GM21515 (cell line): ENCODE measurements at regions not wholly inside any gene's neighbourhood (a gene's known extent, or its start where the extent isn't known, plus 50 kb on each side); places are given as distances from the start of the nearest gene placed in this dataset.

Source experiments
- ATAC-seq: cut with Tn5 transposase; IDR thresholded peaks from one replicate; pipeline ENCODE4 v1.9.1; 2021; ENCODE audit not compliant: unreplicated experiment

DNA sequence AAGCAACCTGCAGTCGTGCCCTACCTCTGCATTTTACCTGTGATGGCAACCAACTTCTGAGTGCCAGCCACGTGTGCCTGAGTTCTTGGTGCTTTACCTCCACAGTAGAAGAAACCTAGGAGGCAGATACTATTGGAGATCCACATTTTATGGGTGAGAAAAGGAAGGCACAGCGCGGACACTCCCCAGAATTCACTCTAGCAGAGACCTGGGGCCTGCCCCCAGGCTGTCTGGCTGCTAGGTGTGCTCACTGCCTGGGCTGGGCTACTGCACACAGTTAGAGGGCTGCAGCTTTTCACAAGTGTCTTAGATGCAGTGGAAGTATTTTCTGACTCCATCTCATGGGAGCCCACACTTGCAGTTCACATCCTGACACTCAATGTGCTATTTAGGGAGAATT lies 598.8 kb upstream of the ADAMTS16 start:
- no peak for ATAC-seq

GRCh38 chr5:4542145-4542778 lies 597.9 kb upstream of the ADAMTS16 start:
- ATAC-seq, result no peak

DNA sequence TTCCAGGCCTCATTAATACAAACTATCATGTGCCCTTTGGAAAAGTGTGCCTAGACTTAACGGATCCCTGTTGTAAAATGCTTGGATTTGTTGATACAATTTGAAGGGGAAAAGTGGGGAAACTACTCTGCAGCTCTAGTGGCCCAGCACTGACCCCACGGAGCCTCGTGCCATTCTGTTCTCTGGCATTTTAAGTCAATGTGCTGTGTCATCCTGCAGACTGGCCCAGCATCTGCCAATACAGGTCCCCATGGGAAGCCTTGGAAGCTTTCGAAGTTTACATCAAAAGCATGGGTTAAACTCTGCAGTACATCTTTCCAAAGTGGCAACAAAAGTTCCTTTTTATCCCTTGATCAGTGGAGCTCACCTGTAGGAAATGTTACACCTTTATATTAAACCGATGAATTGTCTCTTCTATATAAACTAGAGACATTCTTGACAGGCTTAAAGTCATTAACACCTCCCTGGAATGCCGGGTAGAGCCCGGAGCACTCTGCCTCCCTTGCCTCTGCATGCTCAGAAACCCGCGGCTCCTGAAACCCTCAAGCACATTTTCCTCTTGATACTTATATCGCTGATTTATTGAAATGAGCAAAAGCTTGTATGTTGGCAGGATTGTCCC lies 596.0 kb upstream of the ADAMTS16 start:
- ATAC-seq, result no peak

GRCh38 chr5:4547547-4547946 lies 592.6 kb upstream of the ADAMTS16 start:
- ATAC-seq, result no peak

GRCh38 chr5:4548341-4548740 lies 591.8 kb upstream of the ADAMTS16 start:
- no peak for ATAC-seq

DNA sequence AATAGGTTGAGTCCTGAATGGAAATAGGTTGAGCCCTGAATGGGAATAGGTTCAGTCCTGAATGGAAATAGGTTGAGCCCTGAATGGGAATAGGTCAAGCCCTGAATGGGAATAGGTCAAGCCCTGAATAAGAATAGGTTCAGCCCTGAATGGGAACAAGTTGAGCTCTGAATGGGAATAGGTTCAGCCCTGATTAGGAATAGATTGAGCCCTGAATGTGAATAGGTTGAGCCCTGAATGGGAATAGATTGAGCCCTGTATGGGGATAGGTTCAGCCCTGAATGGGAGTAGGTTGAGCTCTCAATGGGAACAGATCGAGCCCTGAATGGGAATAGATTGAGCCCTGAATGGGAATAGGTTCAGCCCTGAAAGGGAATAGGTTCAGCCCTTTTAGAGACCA lies 590.8 kb upstream of the ADAMTS16 start:
- ATAC-seq, result no peak

DNA sequence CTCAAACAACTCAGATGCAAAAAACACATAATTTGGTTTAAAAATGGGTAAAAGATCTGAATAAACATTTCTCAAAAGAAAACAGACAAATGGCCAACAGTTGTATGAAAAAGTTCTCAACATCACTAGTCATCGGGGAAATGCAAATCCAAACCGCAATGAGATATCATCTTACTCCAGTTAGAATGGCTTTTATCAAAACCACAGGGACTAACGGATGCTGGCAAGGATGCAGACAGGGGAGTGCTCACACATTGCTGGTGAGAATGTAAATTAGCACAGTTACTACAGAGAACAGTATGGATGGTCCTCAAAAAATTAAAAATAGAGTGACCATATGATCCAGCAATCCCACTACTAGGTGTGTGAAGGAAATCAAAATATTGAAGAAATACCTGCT lies 589.1 kb upstream of the ADAMTS16 start:
- no peak for ATAC-seq

- no peak for ATAC-seq
Measured at GRCh38 chr5:4553130-4553529, 587.0 kb upstream of the ADAMTS16 start.

DNA sequence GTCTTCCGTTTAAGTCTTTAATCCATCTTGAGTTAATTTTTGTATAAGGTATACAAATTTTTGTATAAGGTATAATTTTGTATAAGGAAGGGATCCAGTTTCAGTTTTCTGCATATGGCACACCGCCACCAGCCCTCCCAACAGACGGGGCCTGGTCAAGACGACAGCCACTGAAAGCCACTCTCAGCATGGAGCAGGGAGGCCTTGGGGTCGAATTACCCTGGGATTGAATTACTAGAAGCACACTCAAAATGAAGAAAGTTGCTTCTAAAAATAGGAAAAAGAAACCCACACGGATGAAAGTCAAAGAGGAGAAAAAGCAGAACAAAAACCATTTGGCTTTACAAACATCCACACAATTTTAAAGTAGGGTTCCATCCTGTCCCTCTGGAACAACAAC lies 586.2 kb upstream of the ADAMTS16 start:
- no peak for ATAC-seq

DNA sequence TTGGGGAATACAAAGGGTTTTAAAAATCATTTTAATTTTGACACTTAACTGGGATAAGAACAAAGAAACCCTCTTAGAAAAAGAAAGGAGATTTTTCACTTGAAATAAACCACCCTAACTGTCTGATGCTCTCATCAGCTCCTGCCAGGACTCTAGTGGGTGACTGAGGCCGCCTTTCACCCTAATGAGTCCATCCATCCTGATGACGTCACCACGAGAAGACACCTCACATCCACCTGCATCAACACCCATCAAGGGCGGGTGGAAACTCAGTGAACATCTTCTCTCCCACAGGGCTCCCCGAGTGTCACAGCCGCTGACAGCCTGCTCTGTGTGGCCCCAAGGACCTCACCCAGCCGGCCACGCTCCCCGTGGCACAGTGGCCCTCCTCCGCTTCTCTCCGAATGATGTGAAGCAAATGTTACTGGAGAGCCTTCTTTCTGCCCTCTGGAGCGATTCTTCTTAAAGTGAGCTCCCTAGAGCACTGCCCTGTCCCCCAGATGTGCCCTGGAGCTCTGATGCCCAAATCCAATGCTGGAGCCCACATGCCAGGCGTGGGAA lies 584.3 kb upstream of the ADAMTS16 start:
- ATAC-seq, result no peak

- no peak for ATAC-seq
Measured at GRCh38 chr5:4561403-4561802, 578.7 kb upstream of the ADAMTS16 start.

DNA sequence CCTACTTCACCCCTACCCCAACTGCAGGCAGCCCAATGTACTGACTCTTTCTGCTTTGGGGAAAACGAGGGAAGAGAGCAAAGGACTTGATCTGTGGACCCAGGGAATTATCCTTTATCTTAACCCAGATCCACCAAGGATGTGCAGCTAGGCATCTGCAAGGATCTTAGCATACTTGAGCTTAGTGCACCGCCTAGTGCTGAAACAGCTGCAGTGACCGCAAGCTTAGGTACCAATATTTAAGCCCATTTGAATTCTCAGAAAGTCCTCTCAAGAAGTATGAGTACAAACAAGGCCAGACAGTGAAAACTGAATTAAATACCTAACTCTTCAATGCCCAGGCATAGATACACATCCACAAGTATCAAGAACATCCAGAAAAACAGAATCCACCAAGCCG lies 576.7 kb upstream of the ADAMTS16 start:
- no peak for ATAC-seq

DNA sequence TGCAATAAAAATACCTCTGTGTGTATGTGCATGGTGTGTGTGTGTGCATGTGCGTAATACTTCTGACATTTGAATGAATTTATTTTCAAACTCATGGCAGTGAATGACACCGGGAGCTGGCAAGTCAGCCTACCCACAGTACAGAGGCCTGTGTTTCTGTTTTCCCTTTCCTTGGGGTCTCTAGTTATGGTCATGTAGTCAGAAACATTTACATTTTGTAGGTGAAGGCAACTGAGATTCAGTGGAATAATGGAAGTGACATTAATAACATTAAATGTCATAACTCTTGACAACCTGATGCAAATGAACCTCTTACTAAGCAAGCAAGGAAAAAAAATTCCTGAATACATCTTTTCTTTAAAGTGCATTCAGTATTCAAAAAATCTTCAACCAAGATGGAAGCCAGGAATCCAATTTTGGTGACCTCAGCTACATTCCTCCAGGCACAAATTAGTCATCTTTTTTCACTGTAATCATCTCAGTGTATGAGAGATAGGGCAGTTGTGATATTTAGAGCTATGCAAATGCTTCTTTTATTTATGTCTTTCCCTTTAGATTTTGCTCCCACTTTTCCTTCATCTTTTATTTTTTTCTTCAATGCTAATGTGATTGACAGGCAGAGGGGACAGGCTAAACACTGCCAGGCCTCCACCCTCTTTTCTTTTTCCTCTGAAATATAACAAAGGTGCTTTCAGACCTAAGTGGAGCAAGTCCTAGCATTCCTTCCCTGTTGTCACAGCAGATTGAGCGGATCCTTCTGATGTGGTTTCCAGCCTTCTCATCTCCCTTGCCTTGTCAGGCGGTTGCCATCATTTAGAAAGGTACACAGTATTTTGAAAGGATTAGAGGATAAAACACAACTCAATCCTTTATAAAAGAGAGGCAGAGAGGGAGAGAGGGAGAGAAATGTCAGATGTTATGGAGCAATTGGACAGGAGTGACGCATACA lies 569.8 kb upstream of the ADAMTS16 start:
- ATAC-seq, result no peak

- no peak for ATAC-seq
Measured at GRCh38 chr5:4571248-4571948, 568.7 kb upstream of the ADAMTS16 start.

GRCh38 chr5:4572311-4573100 lies 567.6 kb upstream of the ADAMTS16 start:
- no peak for ATAC-seq

DNA sequence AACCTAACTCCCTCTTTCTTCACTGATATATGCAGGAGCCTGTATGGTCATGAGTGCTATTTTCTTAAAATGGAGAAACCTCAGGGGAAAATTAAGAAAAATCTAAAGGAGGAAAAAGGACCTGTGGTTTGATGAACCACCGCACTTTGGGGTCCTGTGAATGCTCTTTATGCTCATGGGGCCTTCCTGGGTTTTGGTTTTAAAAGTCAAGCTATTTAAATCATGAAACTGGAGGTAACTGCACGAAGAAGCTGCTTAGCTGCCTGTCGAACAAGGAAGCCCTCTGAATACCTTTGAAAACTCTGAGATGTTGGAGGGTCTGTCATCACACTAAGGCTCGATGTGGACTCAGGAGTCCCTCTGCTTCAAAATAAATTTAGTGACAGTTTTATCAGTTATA lies 564.5 kb upstream of the ADAMTS16 start:
- ATAC-seq, result no peak

DNA sequence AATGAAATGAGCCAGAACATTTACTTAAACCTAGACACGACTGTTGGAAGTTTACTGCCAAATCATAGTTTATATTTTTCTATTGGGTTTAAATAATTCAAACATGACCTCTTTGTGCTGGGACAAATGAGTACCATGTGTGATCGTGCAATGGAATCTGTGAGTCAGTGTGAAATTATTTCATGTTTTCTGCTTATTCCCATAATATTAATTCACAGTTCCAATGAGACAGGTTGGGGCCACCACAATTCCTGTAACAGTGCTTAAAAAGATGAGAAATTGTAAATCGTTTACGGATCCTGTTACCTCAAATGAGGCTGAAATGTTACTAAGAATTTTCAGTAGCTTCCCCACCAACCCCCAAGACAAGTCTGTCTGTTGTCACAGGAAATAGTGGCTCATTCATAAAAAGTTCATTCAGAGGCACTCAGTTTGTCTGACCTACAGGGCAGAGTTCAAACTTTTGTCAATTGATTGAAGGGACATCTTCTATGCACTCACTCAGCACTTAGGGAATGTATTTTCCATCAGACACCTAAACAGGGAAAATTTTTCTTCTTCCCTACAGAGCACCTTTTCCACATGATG lies 563.9 kb upstream of the ADAMTS16 start:
- no peak for ATAC-seq

DNA sequence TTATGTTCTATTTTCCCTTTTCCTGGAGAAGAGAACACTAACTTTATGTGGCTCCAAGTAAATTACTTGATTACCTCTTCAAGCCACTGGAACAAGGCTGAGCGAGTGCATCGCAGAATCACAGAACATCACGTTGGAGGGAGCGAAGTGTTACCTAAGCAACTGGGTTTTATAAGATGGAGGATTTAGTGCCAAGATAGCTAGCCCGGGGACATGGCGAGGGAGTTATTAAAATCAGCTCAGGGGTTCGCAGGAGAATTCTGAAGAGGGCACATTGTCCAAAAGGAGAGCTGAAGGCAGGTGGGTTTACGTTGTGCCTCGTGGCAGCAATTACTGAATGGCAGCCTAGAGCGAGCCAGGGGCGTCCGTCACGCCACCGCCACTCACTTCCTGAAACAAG lies 563.2 kb upstream of the ADAMTS16 start:
- no peak for ATAC-seq

- ATAC-seq, result no peak
Measured at GRCh38 chr5:4579679-4580078, 560.5 kb upstream of the ADAMTS16 start.

GRCh38 chr5:4580772-4581171 lies 559.4 kb upstream of the ADAMTS16 start:
- no peak for ATAC-seq
